ENCODE measurements at regions not wholly inside any gene's neighbourhood (a gene's known extent, or its start where the extent isn't known, plus 50 kb on each side); places are given as distances from the start of the nearest gene placed in this dataset.
A peak's percentile ranks its signal among the peaks of the same experiment; 100 is the strongest.

DNA sequence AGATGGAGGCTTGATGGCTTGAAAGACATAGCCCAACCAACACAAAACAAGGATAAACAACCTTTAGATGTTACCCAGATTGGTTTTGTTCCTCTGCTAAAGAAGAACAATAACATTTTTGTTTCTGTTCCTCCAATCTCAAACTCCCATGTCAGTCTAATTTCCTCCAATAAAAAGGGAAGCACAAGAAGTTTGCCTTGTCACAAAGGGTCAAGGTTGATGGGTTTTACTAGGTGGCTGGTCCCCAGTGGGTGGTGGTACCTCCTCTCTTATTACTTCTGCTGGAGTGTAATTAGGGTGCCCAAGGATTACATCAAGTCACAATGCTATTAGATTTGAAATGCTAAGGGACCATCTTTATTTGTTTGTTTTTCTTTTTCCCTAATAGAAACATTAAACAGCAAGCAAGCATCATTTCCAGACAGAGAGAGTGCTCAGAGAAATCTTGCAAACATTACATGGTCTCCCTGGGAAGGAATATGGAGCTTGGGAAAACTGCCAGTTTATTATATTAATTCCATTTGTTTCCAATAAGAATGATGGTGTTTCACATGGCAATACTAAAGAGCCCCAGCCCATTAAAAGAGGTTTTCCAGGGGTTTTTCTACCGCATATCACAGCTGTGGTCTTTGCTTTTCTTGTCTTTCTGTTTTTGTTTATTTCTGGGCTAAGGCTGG is 78.3 kb upstream of the AOAH start:
- DNase-seq, result no peak

DNA sequence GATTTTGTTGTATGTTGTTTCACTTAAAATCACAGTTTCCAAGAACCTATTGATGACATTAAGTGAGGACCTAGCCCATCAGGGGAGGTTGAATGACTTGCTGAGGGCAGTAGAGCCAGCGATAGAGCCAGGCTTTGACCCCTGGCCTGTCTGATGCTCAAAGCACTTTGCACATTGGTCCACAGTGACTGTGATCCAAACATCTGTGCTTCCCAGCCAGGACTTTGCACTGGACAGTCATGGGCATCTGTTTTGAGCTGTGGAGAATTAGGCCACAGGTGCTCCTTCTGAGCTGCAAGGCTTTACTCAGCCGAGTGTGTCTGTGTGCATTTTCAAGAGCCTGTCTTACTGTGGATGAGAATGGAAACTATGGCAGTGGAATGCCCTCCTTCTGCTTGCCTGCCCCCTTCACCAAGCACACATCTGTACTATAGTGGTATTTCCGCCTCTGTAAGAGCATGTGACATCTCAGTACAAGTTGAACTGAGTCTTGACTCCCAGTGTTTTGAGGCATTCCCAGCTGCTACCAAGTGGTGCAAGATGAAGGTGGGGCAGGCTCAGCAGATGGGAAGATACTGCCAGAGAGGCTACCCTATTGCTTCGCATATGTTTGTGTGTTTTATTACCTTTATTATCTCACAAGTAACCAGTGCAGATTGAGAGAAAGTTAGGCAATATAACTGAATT is 72.7 kb upstream of the AOAH start:
- DNase-seq, result no peak

DNA sequence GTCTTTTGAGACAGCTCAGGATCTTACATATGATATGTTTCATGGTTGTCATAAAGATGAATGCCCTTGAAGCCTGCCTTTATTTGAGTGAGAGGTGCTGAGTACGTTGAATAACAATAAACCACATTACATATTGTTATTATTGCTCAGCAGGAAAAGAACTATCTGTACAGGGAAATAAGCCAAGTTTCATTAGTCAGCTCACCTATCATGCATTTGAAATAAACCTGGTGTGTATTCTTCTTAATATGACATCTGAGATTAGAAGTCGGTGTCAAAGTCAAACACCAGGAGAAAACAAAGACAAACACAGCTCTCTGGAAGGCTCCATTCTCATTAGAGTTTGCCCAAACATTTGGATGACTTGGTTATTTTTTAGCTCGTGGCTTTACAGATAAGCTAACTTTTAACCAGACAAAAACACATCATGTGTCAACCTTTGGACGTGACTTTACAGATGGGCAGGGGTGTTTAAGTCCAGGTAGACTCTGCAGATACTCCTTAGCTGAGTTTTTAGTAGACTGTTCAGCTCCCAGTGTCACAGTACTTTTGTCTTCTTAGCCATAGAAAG is 71.2 kb upstream of the AOAH start:
- no peak for DNase-seq

DNA sequence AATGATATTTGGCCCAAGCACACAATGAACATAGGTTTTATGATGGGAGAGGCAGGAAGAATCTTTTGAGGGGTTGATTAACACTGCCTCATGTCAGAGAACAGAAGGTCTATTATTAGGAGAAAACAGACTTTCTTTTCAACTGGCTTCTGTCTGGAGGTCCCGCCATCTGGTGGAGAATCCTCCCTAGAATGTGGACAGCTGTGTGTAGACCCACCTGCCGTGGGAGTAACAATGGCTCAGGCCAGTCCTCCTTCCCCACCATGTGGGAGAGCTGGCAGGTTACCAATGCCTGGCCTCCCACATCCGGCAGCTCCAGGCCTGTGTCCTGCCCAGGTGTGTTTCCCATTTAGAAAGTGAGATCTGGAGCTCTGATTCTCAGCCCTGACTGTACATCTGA is 70.4 kb upstream of the AOAH start:
- DNase-seq, result peak in 1 of 56 donors; percentile 1

DNA sequence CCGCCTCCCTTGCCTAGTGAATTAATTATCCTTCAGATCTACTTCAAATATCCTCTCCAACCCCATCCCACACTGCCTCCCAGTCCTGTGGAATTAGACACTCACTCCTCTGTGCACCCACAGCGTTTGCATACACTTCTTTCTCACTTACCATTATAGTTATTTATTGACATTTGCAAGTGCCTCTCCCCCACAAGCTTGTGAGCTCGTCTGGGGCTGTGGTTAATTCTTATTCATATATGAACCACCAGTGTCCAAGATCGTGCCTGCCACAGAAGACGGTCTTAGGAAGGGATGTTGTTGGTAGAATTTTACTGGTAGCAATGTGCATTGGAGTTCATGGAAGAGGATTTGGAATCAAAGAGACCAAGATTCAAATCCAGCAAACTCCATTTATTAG is 68.1 kb upstream of the AOAH start:
- DNase-seq, result no peak

DNA sequence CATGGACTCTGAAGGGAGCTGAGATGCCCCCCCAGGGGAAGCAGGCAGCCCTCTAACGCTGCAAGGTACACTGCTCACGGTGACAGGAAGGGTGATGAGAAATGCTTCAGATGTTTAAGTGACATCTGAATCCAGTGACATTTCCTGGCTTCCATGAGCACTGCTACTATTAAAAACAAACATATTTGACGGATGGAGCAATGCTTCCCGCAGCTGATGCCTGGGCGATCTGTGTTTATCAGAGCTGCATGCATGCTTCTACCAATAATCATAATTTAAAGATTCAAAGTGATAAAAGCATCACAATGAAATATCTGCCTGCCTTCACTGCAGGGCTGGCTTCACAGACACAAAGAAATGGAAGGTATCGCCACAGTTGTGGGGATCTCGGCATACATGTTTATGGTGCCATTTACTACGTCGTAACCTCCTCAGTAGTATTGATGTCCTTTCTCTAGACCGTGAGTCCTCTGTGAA is 66.1 kb upstream of the AOAH start:
- DNase-seq, result no peak

DNA sequence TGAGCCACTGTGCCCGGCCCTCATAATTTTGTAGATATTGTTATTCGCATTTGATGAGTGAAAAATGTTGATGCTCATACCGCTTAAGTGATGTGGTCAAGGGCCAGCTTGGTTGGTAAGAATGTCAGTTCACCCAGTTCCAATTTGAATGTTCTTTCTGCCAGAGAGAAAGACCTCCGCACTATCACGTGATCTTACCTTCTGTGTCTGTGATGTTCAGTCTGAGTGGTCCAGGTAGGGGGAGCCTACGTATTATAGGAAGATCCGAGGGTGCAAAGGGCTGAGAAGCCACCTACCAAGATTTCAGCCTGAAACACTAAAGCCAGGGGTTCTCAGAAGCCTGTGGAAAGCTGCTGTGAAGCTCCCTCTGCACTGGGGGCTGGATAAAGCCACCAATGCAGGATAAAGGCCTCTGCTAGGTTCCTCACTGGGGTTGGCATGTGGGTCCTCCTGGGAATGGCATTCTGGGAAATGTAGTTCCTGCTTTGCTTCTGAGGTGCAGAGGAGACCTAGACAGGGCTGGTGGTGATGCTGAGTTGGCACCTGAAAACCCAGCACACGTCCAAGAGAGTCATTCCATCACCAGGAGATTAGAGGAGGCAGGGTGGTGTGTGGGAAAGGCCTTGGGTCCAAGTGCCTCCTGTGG is 64.7 kb upstream of the AOAH start:
- no peak for DNase-seq

DNA sequence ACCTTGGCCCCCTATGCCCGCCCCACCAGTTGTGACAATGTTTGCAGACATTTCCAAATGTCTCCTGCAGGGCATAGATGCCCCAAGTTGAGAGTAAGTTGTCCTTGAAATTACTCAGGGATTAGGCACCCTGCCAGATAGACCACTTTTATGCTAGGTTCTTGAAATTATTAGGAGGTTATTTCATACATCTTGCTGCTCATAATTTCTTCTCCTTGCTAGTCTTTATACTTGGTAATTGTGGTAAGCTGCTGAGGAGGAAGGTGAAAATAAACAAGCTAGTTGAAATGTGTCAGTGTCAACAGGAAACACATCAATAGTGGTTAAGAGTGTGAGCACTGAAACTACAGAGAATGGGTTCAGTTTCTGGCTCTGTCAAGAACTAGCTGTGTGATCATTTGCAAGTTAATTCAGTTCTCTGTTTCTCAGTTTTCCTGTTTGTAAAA is 63.7 kb upstream of the AOAH start:
- no peak for DNase-seq

DNA sequence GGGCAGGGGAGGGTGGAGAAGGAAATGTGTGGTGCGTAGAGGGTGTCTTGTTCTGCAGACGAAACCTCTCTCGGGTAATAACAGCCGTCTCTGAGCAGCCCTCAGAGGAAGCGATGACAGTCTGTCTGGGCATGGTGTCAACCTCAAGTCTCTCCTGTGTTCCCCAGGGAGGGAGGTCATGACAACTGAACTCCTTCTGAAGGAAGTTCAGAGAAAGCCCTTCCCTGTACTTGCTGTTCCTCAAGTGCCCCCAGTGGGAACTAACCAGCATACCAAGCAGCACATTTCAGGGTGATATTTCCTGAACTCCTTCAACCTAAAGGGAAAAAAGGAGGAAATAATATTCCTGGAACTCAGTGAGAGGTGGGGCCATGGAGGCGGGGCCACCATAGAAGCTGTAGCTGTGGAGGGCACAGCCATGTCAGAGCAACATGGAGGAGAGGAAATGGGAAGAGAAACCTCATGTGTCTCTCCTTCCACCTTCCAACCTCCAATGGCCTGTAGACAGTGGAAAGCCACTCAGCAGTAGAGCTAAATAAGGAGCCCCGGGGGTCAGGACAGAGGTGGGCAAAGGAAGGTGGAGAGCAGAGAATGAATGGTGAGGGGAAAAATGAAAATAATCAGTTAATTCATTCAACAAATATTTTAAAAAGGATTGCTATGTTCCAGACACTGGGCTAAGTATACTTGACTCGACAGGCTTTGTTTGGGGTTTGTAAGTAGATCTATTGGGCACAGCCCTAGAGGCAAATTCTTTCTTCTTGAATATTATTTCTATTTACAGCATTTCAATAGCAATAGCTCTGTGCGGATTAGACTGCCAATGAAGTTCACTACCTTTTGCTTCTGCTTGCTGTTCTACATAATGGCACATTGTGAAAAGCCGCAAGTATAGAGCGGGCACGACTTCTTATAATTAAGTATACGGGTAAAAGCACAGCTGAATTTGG is 61.0 kb upstream of the AOAH start:
- peak in 12 of 56 donors; percentile 2 to 29 (median 10) for DNase-seq

DNA sequence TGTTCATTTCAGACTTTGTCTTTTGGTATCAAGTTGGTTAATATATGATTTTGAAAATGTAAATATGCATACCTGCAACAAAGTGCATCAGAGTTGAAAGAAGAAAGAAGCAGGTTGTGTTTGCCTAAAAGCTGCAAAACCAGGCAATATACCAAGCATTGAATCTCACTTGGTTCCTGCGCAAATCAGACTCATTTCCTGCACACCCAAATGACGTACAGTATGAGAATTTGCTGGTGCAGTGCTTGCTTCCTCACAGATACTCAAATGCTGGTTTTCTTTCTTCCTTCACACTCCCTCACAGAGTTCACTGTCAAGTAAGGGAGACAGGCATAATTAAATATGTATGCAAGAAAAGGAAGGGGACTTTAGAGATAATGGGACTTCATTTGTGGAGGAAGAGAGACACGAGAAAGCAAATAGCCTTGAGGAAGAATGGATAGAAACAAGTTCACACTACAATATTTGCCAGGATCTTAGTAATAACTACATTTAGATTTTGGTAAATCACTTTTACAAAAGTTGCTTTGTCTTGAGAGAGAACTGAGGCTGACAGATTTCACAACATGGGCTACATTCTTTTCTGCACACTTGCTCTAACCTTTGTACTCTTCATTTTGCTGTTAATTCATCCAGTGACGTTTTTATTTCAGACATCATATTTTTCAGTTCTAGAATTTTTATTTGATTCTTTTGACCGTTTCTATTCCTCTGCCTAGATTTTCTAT is 56.9 kb upstream of the AOAH start:
- DNase-seq, result no peak

DNA sequence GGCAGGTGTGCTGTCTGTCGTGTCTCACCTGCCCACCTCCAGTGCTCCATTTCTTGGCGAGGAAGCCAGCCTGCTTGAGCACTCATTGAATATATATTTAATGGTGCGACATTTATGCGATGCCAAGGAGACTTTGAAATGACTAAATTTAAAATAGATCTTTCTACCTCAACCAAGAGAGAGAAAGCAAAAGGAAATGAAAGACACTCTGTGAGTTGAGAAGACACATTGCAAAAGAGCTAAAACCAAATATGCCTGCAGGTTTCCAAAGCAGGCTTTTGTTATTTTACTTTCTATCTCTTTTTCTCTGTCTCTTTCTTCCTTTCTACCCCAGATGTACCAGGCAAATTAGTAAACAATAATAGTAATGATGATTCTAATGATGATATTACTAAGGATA is 53.6 kb upstream of the AOAH start:
- DNase-seq, result no peak

DNA sequence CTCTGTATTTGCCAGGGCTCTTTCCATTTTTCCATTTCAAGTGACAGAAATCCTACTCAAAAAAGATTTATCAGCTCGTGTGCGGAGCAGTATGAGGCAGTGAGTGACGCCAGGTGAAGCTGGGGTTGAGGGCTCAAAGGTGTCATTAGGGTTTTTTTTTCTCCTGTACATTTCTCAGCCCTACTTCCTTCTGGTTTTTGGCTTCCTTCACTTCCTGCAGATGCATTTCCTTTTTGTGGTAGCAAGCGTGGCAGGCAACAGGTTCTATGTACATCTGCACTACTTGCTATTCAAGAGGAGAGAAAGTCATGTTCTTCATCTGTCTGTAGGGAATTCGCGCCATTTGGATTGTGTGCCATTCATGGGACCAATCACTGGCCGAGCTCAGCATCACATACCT is 52.8 kb upstream of the AOAH start:
- no peak for DNase-seq

DNA sequence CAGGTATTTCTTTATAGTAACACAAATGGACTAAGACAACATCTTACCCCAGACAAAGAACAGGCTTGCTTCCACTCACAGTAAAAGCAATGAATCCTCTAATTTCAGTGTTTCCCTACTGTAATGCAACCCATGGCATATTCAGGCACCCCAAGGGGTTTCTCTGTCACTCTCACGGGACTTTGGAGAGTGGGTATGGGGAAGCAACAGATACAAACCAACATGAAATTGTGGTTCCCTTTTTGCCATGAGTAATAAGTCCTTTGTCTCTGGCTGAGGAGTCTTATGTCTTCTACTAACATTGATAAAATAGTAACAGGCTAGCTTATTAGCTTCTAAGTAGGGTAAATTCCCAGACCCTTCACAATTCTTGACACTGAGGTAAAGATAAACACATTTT is 51.4 kb upstream of the AOAH start:
- DNase-seq, result no peak

DNA sequence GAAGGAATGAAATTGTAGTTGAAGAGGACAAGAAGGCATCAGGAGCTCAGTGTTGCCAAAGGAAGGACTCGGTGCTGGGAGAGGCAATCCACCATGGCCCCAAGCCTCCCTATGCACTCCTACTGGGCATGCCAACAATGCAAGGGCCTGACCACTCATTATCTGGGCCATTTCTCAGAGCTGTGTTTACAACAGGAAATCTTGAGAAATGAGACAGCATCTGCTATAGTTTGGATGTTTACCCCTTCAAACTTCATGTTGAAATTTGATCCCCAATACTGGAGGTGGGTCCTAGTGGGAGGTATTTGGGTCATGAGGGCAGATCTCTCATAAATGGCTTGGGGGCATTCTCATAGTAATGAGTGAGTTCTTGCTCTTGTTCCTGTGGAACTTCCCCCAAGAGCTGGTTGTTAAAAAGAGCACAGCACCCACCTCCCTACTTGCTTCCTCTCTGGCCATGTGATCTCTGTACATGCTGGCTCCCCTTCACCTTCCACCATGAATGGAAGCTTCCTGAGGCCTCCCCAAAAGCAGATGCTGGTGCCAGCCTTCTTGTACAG is 50.8 kb upstream of the AOAH start:
- no peak for DNase-seq

Measured in nucleus accumbens (tissue), 56 donors.